ENCODE measurements at regions not wholly inside any gene's neighbourhood (a gene's known extent, or its start where the extent isn't known, plus 50 kb on each side); places are given as distances from the start of the nearest gene placed in this dataset.

DNA sequence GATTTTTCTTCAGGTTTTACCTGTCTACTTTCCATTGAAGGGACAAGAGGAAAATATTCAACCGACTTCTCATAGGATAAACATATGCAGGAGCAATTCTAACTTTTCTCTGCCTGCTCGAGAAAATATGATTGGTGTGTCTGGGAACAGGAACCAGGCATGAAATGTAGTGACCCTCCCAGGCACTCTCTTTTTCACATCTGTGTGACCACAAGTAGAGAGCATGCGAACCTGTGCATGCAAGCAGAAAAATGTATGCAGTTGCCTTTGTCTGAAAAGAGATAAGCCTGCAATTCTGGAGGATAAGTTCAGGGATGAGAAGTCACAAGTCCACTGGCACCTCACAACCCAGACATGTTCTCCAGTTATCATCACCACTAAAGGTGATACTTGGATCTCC lies 583.5 kb upstream of the FAT3 start:
- H3K27ac ChIP-seq (ENCODE audit: insufficient read depth, low read length), result no peak overlapping the region
- no peak overlapping the region for H3K14ac ChIP-seq (replicated peaks; ENCODE audit: low read depth, low read length)
- no peak overlapping the region for H3K4me2 ChIP-seq (ENCODE audit: low read depth, low read length)
- no peaks in the 10 kb centered on the region for H3K79me1 ChIP-seq (ENCODE audit: low read depth in 1 of 2, low read length in 2 of 2)
- no peaks in the 10 kb centered on the region for H3K4me1 ChIP-seq (ENCODE audit: control insufficient read depth, insufficient read depth, low read length)
- dilution Hi-C loops (cut with HindIII; ENCODE audit: low sequenced_read_pairs, unreplicated experiment), result no loop called here
- no peaks in the 10 kb centered on the region for H3K27me3 ChIP-seq (ENCODE audit: control insufficient read depth, insufficient read depth, low read length)
- no CpG with 5 or more reads among the region's 3 CpGs for WGBS, 2 experiments (ENCODE audit: extremely low coverage in 2 of 2, insufficient read length in 1 of 2)
- no peak overlapping the region for H2BK20ac ChIP-seq (ENCODE audit: low read depth, low read length)
- no peak overlapping the region for H3K4me3 ChIP-seq (ENCODE audit: insufficient read depth, low read depth, low read length)
- no TSS peak for BruUV-seq (replicated peaks)
- H2AFZ ChIP-seq (replicated peaks; ENCODE audit: low read length, poor library complexity), result no peak overlapping the region
- intact Hi-C loops (cut with micrococcal nuclease), result no loop called here
- H3K4ac ChIP-seq (ENCODE audit: low read depth, low read length), result no peak overlapping the region
- POLR2A ChIA-PET (ENCODE audit: unreplicated experiment), result no interaction called here
- ATAC-seq (ENCODE audit: low read depth), result no peak
- H2BK5ac ChIP-seq (ENCODE audit: low read depth, low read length, poor library complexity, severe bottlenecking), result no peak overlapping the region
- H2AK9ac ChIP-seq (replicated peaks; ENCODE audit: low read depth, low read length, poor library complexity), result no peak overlapping the region
- TF ChIP-seq RAD21 (IDR thresholded peaks at IDR 0.05; ENCODE audit: low read length) (no peak), NFE2L2 (IDR thresholded peaks at IDR 0.05; ENCODE audit: low read depth, low read length) (no peak), POLR2A (IDR thresholded peaks at IDR 0.05; ENCODE audit: low read depth, low read length) (no peak), MAZ (IDR thresholded peaks at IDR 0.05; ENCODE audit: borderline replicate concordance, low read depth, low read length) (no peak), MXI1 (IDR thresholded peaks at IDR 0.05; ENCODE audit: borderline replicate concordance, low read depth, low read length) (no peak), RFX5 (IDR thresholded peaks at IDR 0.05; ENCODE audit: low read depth, low read length) (no peak), BHLHE40 (IDR thresholded peaks at IDR 0.05; ENCODE audit: low read depth, low read length) (no peak), CEBPB (IDR thresholded peaks at IDR 0.05; ENCODE audit: low read depth, low read length) (no peak), RCOR1 (IDR thresholded peaks at IDR 0.05; ENCODE audit: insufficient replicate concordance, low read length) (no peak), CHD1 (IDR thresholded peaks at IDR 0.05; ENCODE audit: low read depth, low read length) (no peak), MAFK (IDR thresholded peaks at IDR 0.05; ENCODE audit: low read depth, low read length) (no peak), FOS (IDR thresholded peaks at IDR 0.05; ENCODE audit: low read depth, low read length) (no peak), SMC3 (IDR thresholded peaks at IDR 0.05; ENCODE audit: low read depth, low read length) (no peak)
- TF ChIP-seq, protein P1, sequence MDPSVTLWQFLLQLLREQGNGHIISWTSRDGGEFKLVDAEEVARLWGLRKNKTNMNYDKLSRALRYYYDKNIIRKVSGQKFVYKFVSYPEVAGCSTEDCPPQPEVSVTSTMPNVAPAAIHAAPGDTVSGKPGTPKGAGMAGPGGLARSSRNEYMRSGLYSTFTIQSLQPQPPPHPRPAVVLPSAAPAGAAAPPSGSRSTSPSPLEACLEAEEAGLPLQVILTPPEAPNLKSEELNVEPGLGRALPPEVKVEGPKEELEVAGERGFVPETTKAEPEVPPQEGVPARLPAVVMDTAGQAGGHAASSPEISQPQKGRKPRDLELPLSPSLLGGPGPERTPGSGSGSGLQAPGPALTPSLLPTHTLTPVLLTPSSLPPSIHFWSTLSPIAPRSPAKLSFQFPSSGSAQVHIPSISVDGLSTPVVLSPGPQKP (IDR thresholded peaks at IDR 0.05; ENCODE audit: borderline replicate concordance, low read depth, low read length), result no peak
- TF ChIP-seq, protein P2, sequence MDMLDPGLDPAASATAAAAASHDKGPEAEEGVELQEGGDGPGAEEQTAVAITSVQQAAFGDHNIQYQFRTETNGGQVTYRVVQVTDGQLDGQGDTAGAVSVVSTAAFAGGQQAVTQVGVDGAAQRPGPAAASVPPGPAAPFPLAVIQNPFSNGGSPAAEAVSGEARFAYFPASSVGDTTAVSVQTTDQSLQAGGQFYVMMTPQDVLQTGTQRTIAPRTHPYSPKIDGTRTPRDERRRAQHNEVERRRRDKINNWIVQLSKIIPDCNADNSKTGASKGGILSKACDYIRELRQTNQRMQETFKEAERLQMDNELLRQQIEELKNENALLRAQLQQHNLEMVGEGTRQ (IDR thresholded peaks at IDR 0.05; ENCODE audit: low read depth, low read length), result no peak
- TF ChIP-seq, protein P3, sequence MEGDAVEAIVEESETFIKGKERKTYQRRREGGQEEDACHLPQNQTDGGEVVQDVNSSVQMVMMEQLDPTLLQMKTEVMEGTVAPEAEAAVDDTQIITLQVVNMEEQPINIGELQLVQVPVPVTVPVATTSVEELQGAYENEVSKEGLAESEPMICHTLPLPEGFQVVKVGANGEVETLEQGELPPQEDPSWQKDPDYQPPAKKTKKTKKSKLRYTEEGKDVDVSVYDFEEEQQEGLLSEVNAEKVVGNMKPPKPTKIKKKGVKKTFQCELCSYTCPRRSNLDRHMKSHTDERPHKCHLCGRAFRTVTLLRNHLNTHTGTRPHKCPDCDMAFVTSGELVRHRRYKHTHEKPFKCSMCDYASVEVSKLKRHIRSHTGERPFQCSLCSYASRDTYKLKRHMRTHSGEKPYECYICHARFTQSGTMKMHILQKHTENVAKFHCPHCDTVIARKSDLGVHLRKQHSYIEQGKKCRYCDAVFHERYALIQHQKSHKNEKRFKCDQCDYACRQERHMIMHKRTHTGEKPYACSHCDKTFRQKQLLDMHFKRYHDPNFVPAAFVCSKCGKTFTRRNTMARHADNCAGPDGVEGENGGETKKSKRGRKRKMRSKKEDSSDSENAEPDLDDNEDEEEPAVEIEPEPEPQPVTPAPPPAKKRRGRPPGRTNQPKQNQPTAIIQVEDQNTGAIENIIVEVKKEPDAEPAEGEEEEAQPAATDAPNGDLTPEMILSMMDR (conservative IDR thresholded peaks at IDR 0.05; ENCODE audit: low read depth, low read length), result no peak
- no peak overlapping the region for H2AK5ac ChIP-seq (ENCODE audit: low read depth, low read length)
- H4K5ac ChIP-seq (ENCODE audit: low read depth, low read length), result no peak overlapping the region
- no peak overlapping the region for H2BK120ac ChIP-seq (ENCODE audit: low read depth, low read length)
- H3K23ac ChIP-seq (ENCODE audit: low read depth, low read length), result no peak overlapping the region
- no peaks in the 10 kb centered on the region for H4K20me1 ChIP-seq (ENCODE audit: insufficient read depth, low read length)
- CTCF ChIA-PET, result no interaction called here
- no peak for DNase-seq
- no peaks in the 10 kb centered on the region for H3K9me1 ChIP-seq (ENCODE audit: insufficient read depth, low read length)
- H2BK15ac ChIP-seq (ENCODE audit: low read depth, low read length), result no peak overlapping the region
- no peak overlapping the region for H4K91ac ChIP-seq (ENCODE audit: insufficient read depth, low read depth, low read length)
- no peak overlapping the region for H4K8ac ChIP-seq (ENCODE audit: low read depth in 2 of 2, low read length in 2 of 2)
- in situ Hi-C loops (cut with MboI; ENCODE audit: low sequenced_read_pairs), result no loop called here
- H3K36me3 ChIP-seq (ENCODE audit: control insufficient read depth, insufficient read depth, low read length), result no peaks in the 10 kb centered on the region
- no peak overlapping the region for H3K18ac ChIP-seq (ENCODE audit: low read depth, low read length)
- H3K56ac ChIP-seq (ENCODE audit: extremely low read depth, insufficient read depth, low read length), result no peak overlapping the region
- H3K9ac ChIP-seq (ENCODE audit: low read depth, low read length), result no peak overlapping the region
- peaks cover 7% of the 10 kb centered on the region; the same call in 1 of the 2 replicates for H3K9me3 ChIP-seq (ENCODE audit: control insufficient read depth, insufficient read depth, low read length)

Data from IMR-90 (cell line).